ENCODE measurements at regions not wholly inside any gene's neighbourhood (a gene's known extent, or its start where the extent isn't known, plus 50 kb on each side); places are given as distances from the start of the nearest gene placed in this dataset.

GRCh38 chr2:150319085-150319484, 168.4 kb downstream of the RND3 start:
- Histone ChIP-seq H3K9ac (ENCODE audit: insufficient read depth in 1 of 2, low read depth in 2 of 2, low read length in 2 of 2) (no peak overlapping the region), H2AFZ (ENCODE audit: low read depth, low read length) (no peak overlapping the region), H3K27ac (ENCODE audit: extremely low read depth, low read depth, low read length) (no peak overlapping the region), H3K4me2 (ENCODE audit: insufficient read depth, low read length) (no peak overlapping the region), H3K27me3 (ENCODE audit: control insufficient read depth in 2 of 2, insufficient read depth in 2 of 2, low read length in 2 of 2) (no peaks in the 10 kb centered on the region), H3K36me3 (ENCODE audit: control insufficient read depth, insufficient read depth, low read length) (no peaks in the 10 kb centered on the region), H3K9me1 (ENCODE audit: control insufficient read depth, insufficient read depth, low read length) (no peaks in the 10 kb centered on the region), H3K4me1 (replicated peaks in 1 of 2; ENCODE audit: control insufficient read depth in 2 of 2, insufficient read depth in 2 of 2, low read length in 2 of 2) (no peaks in the 10 kb centered on the region), H3K9me3 (replicated peaks; ENCODE audit: control insufficient read depth, insufficient read depth, low read depth, low read length) (no peaks in the 10 kb centered on the region), H3K79me2 (ENCODE audit: control insufficient read depth, insufficient read depth, low read length) (no peaks in the 10 kb centered on the region), H3K4me3 (no peak overlapping the region), H4K20me1 (replicated peaks; ENCODE audit: control insufficient read depth, insufficient read depth, low read length) (no peaks in the 10 kb centered on the region)
- intact Hi-C loops (cut with micrococcal nuclease) (no loop called here), in situ Hi-C loops (cut with MboI) (no loop called here)
- no TSS peak for BruUV-seq (replicated peaks)
- TF ChIP-seq ZNF324 (CRISPR knock-in tag; IDR thresholded peaks at IDR 0.05) (no peak), ZEB2 (IDR thresholded peaks at IDR 0.05) (no peak), HMG20B (CRISPR knock-in tag; IDR thresholded peaks at IDR 0.05) (no peak), ZNF785 (CRISPR knock-in tag; IDR thresholded peaks at IDR 0.05) (no peak), NFE2 (IDR thresholded peaks at IDR 0.05; ENCODE audit: low read depth) (no peak), MTA1 (IDR thresholded peaks at IDR 0.05; ENCODE audit: borderline replicate concordance) (no peak), SPI1 (IDR thresholded peaks at IDR 0.05; ENCODE audit: borderline replicate concordance, low read depth, low read length) (no peak), HOMEZ (CRISPR knock-in tag; IDR thresholded peaks at IDR 0.05) (no peak), HOXB6 (CRISPR knock-in tag; IDR thresholded peaks at IDR 0.05; ENCODE audit: borderline replicate concordance) (no peak), KLF10 (CRISPR knock-in tag; IDR thresholded peaks at IDR 0.05) (no peak), THRAP3 (IDR thresholded peaks at IDR 0.05; ENCODE audit: borderline replicate concordance) (no peak), HSF4 (CRISPR knock-in tag; IDR thresholded peaks at IDR 0.05; ENCODE audit: borderline replicate concordance) (no peak), HIVEP1 (CRISPR knock-in tag; IDR thresholded peaks at IDR 0.05) (no peak), ZNF589 (CRISPR knock-in tag; IDR thresholded peaks at IDR 0.05; ENCODE audit: low read depth) (no peak), RCOR1 (IDR thresholded peaks at IDR 0.05; ENCODE audit: borderline replicate concordance in 1 of 2, low read depth in 2 of 2, low read length in 2 of 2) (no peak), ZNF740 (CRISPR knock-in tag; IDR thresholded peaks at IDR 0.05) (no peak), ZNF740 (tag; IDR thresholded peaks at IDR 0.05) (no peak)
- FAIRE-seq = no peak
- no peak for ATAC-seq
- ChIA-PET CTCF (ENCODE audit: low intra/inter-chr PET ratio) (no interaction called here), POLR2A (interaction anchor here (0.6 kb wide), 1 partner anchor 1064 kb away, joined by 3 read pairs; no protein-coding TSS in a partner anchor)
- WGBS (ENCODE audit: insufficient coverage, low coverage, missing lambda C conversion rate) = under 1% methylated on average over 4 of the region's 4 CpGs
- DNase-seq (ENCODE audit: extremely low read depth in 1 of 4, low spot score in 3 of 4) = no peak

All from K562 (cell line).